Thymus (tissue), 11 donors: ENCODE measurements at regions not wholly inside any gene's neighbourhood (a gene's known extent, or its start where the extent isn't known, plus 50 kb on each side); places are given as distances from the start of the nearest gene placed in this dataset.

ENCODE experiments used
- DNase-seq, 9 donors: peaks; one replicate each; pipeline ENCODE4 v3.0.0-alpha.2; 2013; ENCODE audit warnings: low spot score in 9 of 9, low read depth in 6 of 9, missing footprints in 1 of 9
- H3K27ac ChIP-seq, 2 donors: one replicate each; pipeline ENCODE4 v1.5.1; 2013; ENCODE audit warnings: control low read depth in 1 of 2, low read depth in 1 of 2, low read length in 1 of 2, mild to moderate bottlenecking in 1 of 2, moderate library complexity in 1 of 2
- H3K27me3 ChIP-seq, 2 donors: one replicate each; pipeline ENCODE4 v1.5.1; 2013; ENCODE audit warnings: low read length in 1 of 2; ENCODE audit not compliant: control insufficient read depth in 2 of 2, insufficient read depth in 1 of 2
- H3K36me3 ChIP-seq, 2 donors: one replicate each; pipeline ENCODE4 v1.5.1; 2013; ENCODE audit warnings: low read length in 1 of 2, mild to moderate bottlenecking in 1 of 2, moderate library complexity in 1 of 2; ENCODE audit not compliant: control insufficient read depth in 2 of 2, insufficient read depth in 2 of 2
- H3K4me1 ChIP-seq, 2 donors: one replicate each; pipeline ENCODE4 v1.5.1; 2013; ENCODE audit warnings: low read length in 2 of 2; ENCODE audit not compliant: control insufficient read depth in 2 of 2, insufficient read depth in 2 of 2
- H3K4me3 ChIP-seq, 2 donors: one replicate each; pipeline ENCODE4 v1.5.1; 2013; ENCODE audit warnings: low read length in 2 of 2, control low read depth in 1 of 2, mild to moderate bottlenecking in 1 of 2
- H3K9me3 ChIP-seq, 2 donors: one replicate each; pipeline ENCODE4 v1.5.1; 2013; ENCODE audit warnings: low read length in 1 of 2, mild to moderate bottlenecking in 1 of 2; ENCODE audit not compliant: control insufficient read depth in 2 of 2, insufficient read depth in 1 of 2
- WGBS: extraction: QIAGEN DNeasy Blood & Tissue Kit; methylation state at CpG from one replicate; pipeline ENCODE4 v1.1.7; 2013; 5-methylcytosine and 5-hydroxymethylcytosine counted together
- donor health status: healthy.

- Histone ChIP-seq H3K27ac (no peak overlapping the region), H3K4me3 (no peak overlapping the region), H3K4me1 (no peaks in the 10 kb centered on the region), H3K36me3 (no peaks in the 10 kb centered on the region), H3K9me3 (no peaks in the 10 kb centered on the region), H3K27me3 (no peaks in the 10 kb centered on the region)
- DNase-seq = no peak
- 97% methylated on average over 4 of the region's 4 CpGs for WGBS
These were observed 440.0 kb downstream of the TSHZ3 start for GRCh38 chr19:30909216-30909615.

- no peak overlapping the region for H3K4me3 ChIP-seq
- 93% methylated on average over 4 of the region's 4 CpGs for WGBS
- no peak for DNase-seq
- H3K36me3 ChIP-seq = no peaks in the 10 kb centered on the region
- H3K4me1 ChIP-seq = no peaks in the 10 kb centered on the region
- H3K27ac ChIP-seq = no peak overlapping the region
- no peaks in the 10 kb centered on the region for H3K9me3 ChIP-seq
- no peaks in the 10 kb centered on the region for H3K27me3 ChIP-seq
These were observed 440.9 kb downstream of the TSHZ3 start for GRCh38 chr19:30908262-30908771.

DNA sequence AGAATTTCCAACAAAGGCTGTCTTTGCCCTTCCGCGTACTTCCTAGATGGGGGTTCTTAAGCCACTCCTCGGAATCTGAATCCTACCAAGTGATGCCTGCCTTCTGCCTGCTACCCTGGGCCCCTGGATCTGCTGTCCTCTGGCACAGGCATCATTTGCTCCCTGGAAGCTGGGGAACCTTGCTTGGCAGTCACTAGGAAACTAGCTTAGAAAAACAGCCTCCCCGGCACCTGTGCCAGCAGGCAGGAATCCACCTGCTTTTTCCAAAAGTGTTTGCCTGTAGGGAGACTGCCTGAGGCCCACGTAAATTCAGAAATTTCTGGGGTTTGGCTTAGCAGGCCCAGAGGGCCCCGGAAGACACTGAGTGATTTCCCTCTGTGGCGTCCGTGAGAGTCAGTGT, 442.4 kb downstream of the TSHZ3 start:
- no peaks in the 10 kb centered on the region for H3K36me3 ChIP-seq
- no peaks in the 10 kb centered on the region for H3K9me3 ChIP-seq
- no peaks in the 10 kb centered on the region for H3K27me3 ChIP-seq
- H3K4me3 ChIP-seq = no peak overlapping the region
- no peak overlapping the region for H3K27ac ChIP-seq
- no peaks in the 10 kb centered on the region for H3K4me1 ChIP-seq
- no peak for DNase-seq
- 97% methylated on average over 8 of the region's 8 CpGs for WGBS

- H3K27ac ChIP-seq = no peak overlapping the region
- no peak overlapping the region for H3K4me3 ChIP-seq
- no peaks in the 10 kb centered on the region for H3K27me3 ChIP-seq
- H3K4me1 ChIP-seq = no peaks in the 10 kb centered on the region
- no peak for DNase-seq
- 97% methylated on average over 3 of the region's 3 CpGs for WGBS
- no peaks in the 10 kb centered on the region for H3K36me3 ChIP-seq
- H3K9me3 ChIP-seq = no peaks in the 10 kb centered on the region
These were observed 449.2 kb downstream of the TSHZ3 start for GRCh38 chr19:30900051-30900450.

- H3K27me3 ChIP-seq = no peaks in the 10 kb centered on the region
- 92% methylated on average over 5 of the region's 5 CpGs for WGBS
- no peak for DNase-seq
- H3K4me3 ChIP-seq = no peak overlapping the region
- no peaks in the 10 kb centered on the region for H3K4me1 ChIP-seq
- H3K9me3 ChIP-seq = no peaks in the 10 kb centered on the region
- no peaks in the 10 kb centered on the region for H3K36me3 ChIP-seq
- H3K27ac ChIP-seq = no peak overlapping the region
These were observed 450.7 kb downstream of the TSHZ3 start for GRCh38 chr19:30898353-30899103.

DNA sequence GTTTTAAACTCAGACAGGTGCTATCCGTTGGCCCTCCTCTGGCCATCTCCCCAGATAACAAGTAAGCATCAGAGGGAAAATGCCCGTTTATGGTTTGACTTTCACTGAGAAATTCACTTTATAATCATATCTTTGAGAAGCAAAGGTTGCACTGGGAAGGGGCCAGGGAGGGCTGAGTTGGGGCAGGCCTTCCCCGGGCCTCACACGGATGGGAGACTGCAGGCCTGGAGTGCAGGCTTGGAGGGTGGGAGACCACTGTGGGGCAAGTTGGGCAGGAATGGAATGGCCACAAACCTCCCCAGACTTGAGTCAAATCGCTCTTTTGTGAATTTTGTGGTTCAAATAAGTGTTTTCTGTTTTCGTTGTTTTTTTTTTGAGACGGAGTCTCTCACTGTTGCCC, 451.7 kb downstream of the TSHZ3 start:
- Histone ChIP-seq H3K4me3 (no peak overlapping the region), H3K27ac (no peak overlapping the region), H3K9me3 (no peaks in the 10 kb centered on the region), H3K4me1 (no peaks in the 10 kb centered on the region), H3K27me3 (no peaks in the 10 kb centered on the region), H3K36me3 (no peaks in the 10 kb centered on the region)
- no peak for DNase-seq
- 97% methylated on average over 7 of the region's 7 CpGs for WGBS

DNA sequence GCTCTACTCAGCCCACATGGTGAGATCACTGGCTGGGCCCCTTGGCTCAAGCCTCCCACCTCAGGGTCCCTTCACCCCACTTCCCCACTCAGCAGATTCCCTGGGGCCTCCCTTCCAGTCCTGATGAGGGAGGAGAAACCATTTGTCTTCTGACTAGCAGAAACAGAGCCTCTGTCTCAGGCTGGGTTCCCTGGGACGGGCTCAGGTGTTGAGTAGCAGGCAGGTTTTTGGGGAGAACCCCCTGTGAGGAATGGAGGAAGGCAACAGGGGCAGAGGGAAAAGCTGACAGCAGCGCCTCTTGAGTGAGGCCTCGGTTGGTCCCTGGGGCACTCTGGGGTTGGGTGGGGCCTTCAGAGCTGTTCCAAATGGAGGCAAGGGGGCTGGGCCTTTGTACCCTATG, 452.2 kb downstream of the TSHZ3 start:
- Histone ChIP-seq H3K27me3 (no peaks in the 10 kb centered on the region), H3K9me3 (no peaks in the 10 kb centered on the region), H3K4me3 (no peak overlapping the region), H3K36me3 (no peaks in the 10 kb centered on the region), H3K4me1 (no peaks in the 10 kb centered on the region), H3K27ac (no peak overlapping the region)
- 95% methylated on average over 3 of the region's 3 CpGs for WGBS
- no peak for DNase-seq

GRCh38 chr19:30896554-30896953, 452.7 kb downstream of the TSHZ3 start:
- H3K4me1 ChIP-seq = no peaks in the 10 kb centered on the region
- DNase-seq = no peak
- 89% methylated on average over 1 of the region's 1 CpG for WGBS
- no peak overlapping the region for H3K4me3 ChIP-seq
- no peaks in the 10 kb centered on the region for H3K27me3 ChIP-seq
- H3K27ac ChIP-seq = no peak overlapping the region
- no peaks in the 10 kb centered on the region for H3K36me3 ChIP-seq
- H3K9me3 ChIP-seq = no peaks in the 10 kb centered on the region

DNA sequence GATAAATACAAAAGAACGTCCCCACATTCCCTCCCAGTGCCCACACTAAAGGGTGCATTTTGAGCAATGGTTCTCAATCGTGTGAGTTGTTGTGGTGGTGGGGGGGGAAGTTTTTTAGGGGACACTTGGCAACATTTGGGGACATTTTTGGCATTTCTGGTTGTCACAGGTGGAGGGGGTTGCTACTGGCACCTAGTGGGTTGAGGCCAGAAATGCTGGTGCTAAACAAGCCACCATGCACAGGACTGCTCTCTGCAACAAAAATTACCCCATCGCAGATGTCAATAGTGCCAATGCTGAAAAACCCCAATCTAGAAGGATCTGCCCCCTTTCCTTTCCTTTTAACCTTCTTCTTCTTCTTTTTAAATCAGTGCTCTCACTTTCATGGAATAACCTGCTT, 453.3 kb downstream of the TSHZ3 start:
- 86% methylated on average over 3 of the region's 3 CpGs for WGBS
- Histone ChIP-seq H3K36me3 (no peaks in the 10 kb centered on the region), H3K9me3 (no peaks in the 10 kb centered on the region), H3K27me3 (no peaks in the 10 kb centered on the region), H3K4me1 (no peaks in the 10 kb centered on the region), H3K4me3 (no peak overlapping the region), H3K27ac (no peak overlapping the region)
- no peak for DNase-seq
